Epithelial cell of proximal tubule (primary cell): ENCODE measurements at regions not wholly inside any gene's neighbourhood (a gene's known extent, or its start where the extent isn't known, plus 50 kb on each side); places are given as distances from the start of the nearest gene placed in this dataset.

Experiments
- DNase-seq: peaks from one replicate; pipeline ENCODE4 v3.0.0-alpha.2; 2011; ENCODE audit warnings: low read depth
- H3K4me3 ChIP-seq: 2 replicates; pipeline ENCODE4 v1.5.1; 2011; ENCODE audit warnings: low read depth, mild to moderate bottlenecking, low read length
- CTCF ChIP-seq: conservative IDR thresholded peaks from 2 replicates; pipeline ENCODE4 v1.5.1; 2012; ENCODE audit warnings: low read depth, mild to moderate bottlenecking, low read length

GRCh38 chr9:116067566-116067965 lies 86.0 kb upstream of the PAPPA start:
- DNase-seq = no peak
- no peak for TF ChIP-seq CTCF
- H3K4me3 ChIP-seq = no peak overlapping the region

GRCh38 chr9:116070256-116070914 lies 83.2 kb upstream of the PAPPA start:
- no peak overlapping the region for H3K4me3 ChIP-seq
- DNase-seq = no peak
- no peak for TF ChIP-seq CTCF

DNA sequence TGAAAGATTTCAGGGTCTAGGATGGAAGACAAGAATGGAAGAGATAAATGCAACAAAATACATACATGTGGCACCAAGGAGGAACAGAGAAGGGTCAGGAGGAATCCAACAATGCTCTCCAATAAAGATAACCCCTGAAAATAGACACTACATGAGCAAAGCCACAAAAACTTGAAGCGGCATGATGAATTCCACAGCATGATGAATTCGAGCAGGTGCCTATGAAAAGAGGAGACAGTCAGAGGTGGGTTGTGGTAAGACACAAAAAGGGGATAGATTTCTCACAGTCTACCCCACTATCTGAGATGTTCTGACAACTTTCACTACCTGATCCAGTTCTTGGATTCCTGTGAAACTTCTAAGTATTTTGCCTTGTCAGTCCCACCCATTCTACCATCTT lies 81.5 kb upstream of the PAPPA start:
- H3K4me3 ChIP-seq = no peak overlapping the region
- no peak for TF ChIP-seq CTCF
- DNase-seq = no peak

- TF ChIP-seq CTCF = no peak
- no peak for DNase-seq
Observed at GRCh38 chr9:116073826-116074225, 79.8 kb upstream of the PAPPA start.

DNA sequence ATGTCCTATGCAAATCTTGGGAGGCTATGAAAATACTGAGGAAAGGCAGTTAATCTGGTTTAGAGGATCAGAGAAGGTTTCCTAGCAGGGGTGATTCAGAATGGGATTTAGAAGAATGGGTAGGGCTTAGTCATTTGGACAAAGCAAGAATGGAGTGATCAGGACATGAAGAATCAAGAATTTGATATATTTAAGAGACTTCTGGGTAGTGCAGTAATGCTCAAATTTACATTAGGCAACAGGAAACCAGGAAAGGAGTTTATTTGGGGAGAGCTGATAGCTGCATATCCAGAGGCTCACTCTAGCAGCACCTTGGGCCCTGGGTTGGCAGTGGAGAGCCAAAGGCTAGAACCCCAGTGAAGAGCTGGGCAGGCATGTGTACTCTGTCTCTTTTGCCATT lies 78.9 kb upstream of the PAPPA start:
- no peak for DNase-seq
- no peak overlapping the region for H3K4me3 ChIP-seq
- no peak for TF ChIP-seq CTCF

More at GRCh38 chr9:116073826-116074225, 79.8 kb upstream of the PAPPA start:
- H3K4me3 ChIP-seq = no peak overlapping the region

GRCh38 chr9:116075191-116075590 lies 78.4 kb upstream of the PAPPA start:
- no peak for DNase-seq
- TF ChIP-seq CTCF = no peak
- no peak overlapping the region for H3K4me3 ChIP-seq

DNA sequence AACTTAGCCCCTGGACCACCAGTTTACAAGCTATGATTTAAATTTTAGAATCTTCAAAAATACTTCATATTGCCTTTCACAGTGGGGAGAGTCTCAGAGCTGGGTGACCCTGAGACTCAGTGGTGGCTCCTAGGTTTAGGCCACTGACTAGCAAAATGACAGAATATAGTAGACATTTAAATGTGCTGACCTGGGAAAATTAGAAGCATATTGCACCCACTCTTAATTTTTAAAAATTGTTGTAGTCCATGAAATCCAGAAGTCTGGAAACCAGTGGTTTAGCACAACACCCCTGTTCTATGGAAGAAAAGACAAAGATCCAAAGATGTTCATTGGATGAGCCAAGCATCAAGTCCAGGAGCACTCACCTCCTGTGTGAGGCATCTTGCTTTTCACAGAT lies 75.0 kb upstream of the PAPPA start:
- no peak for DNase-seq
- H3K4me3 ChIP-seq = no peak overlapping the region
- no peak for TF ChIP-seq CTCF
